Epithelial cell of esophagus (primary cell): ENCODE measurements at regions not wholly inside any gene's neighbourhood (a gene's known extent, or its start where the extent isn't known, plus 50 kb on each side); places are given as distances from the start of the nearest gene placed in this dataset.
"Not testable (repeated sequence)": the region's sequence is repeated elsewhere in the genome, so short reads cannot be mapped to it uniquely, and the experiment has no call there.

ENCODE experiments used
- DNase-seq: peaks from one replicate; pipeline ENCODE4 v3.0.0; 2010; ENCODE audit warnings: low read depth
- H3K4me3 ChIP-seq: 2 replicates; pipeline ENCODE4 v1.5.1; 2011; ENCODE audit warnings: mild to moderate bottlenecking, low read length, control low read depth
- TF ChIP-seq, protein P1 (sequence below): IDR thresholded peaks from 2 replicates; pipeline ENCODE4 v1.5.1; 2011; ENCODE audit warnings: low read depth, mild to moderate bottlenecking, low read length, control low read depth, inconsistent platforms; ENCODE audit not compliant: insufficient read depth; ENCODE audit errors: missing control alignments

DNA sequence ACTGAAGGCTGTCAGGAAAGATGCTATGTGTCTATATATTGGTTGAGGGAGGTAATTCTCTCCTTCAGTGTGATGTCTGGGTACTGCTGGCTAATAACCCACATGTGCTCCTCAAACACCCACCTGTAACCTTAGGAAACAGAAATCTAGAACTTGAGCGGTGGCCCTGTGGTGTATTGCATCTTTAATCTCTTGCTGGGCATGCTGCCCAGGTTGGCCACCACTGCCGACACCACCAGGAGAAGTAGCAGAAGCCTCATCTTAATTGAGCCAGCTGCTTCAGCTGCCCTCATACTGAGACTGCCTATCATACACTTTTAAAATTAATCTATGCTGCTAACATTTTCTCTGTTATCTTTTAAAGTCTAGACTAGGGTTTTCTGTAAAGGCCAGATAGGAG, 103.5 kb upstream of the C5orf63 start:
- TF ChIP-seq, protein P1, sequence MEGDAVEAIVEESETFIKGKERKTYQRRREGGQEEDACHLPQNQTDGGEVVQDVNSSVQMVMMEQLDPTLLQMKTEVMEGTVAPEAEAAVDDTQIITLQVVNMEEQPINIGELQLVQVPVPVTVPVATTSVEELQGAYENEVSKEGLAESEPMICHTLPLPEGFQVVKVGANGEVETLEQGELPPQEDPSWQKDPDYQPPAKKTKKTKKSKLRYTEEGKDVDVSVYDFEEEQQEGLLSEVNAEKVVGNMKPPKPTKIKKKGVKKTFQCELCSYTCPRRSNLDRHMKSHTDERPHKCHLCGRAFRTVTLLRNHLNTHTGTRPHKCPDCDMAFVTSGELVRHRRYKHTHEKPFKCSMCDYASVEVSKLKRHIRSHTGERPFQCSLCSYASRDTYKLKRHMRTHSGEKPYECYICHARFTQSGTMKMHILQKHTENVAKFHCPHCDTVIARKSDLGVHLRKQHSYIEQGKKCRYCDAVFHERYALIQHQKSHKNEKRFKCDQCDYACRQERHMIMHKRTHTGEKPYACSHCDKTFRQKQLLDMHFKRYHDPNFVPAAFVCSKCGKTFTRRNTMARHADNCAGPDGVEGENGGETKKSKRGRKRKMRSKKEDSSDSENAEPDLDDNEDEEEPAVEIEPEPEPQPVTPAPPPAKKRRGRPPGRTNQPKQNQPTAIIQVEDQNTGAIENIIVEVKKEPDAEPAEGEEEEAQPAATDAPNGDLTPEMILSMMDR, result no peak
- no peak for DNase-seq
- H3K4me3 ChIP-seq, result no peak overlapping the region

DNA sequence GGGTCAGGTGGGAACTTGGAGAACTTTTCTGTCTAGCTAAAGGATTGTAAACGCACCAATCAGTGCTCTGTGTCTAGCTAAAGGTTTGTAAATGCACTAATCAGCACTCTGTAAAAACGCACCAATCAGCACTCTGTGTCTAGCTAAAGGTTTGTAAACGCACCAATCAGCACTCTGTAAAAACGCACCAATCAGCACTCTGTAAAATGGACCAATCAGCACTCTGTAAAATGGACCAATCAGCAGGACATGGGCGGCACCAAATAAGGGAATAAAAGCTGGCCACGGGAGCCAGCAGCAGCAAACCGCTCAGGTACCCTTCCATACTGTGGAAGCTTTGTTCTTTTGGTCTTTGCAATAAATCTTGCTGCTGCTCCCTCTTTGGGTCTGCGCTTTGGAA, 108.0 kb upstream of the MEGF10 start:
- not testable (repeated sequence) for H3K4me3 ChIP-seq, DNase-seq

DNA sequence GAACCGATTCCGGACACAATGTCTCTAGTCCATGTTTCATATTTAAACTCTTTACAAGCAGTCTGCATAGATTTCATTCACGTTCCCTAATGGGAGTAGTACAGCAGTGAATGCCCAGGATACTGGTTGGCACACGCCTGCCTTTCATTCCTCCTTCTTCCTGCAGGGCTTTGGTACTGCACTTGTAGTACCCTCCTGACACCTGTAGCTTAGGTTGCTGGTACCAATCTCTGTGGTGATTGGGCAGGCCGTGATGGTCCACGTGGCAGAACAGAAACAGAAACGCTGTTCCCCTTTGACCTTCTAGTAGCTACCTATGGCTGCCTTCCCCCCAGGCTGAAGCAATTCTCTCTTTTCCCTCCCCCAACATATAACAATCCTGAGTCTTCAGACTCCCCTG, 107.3 kb upstream of the MEGF10 start:
- no peak for DNase-seq
- TF ChIP-seq, protein P1, result no peak
- H3K4me3 ChIP-seq, result no peak overlapping the region

DNA sequence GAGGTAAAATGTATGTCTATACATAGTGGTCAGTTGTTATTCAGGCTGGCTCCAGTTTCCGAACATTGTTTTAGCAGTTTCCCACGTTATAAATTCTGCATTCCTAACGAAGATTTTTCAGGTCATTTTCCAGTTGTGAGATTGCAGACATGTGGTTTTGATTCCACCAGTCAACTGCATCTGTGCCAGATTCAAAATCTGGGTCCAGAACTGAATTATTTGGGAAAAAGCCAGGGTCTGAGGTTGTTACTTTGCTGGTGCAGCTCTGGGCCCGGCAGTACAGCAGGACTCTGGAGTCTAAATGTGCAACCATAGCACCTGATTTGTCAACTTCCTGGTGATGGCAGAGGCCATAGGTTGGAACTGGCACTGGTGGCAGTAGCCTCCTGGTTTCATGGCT, 105.7 kb upstream of the MEGF10 start:
- DNase-seq, result no peak
- TF ChIP-seq, protein P1, result no peak
- no peak overlapping the region for H3K4me3 ChIP-seq

DNA sequence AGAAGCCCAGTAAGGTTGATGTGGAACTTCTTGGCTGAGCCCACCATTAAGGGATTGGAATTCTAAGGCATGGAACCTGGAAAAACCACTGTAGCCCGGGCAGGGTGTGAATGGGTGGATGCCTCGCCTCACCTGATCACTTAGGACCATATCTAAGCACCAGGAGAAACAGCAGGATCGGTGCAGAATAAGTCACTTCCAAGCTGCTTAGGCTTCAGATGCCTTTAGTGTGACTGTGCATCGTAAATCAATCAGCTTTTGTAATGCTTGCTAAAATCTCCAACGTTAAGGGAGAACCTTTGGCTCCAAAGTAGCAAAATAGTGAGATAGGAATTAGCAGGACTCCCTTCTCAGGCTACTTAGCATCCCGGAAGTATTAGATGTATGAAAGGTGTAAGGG, 103.9 kb upstream of the MEGF10 start:
- TF ChIP-seq, protein P1, result no peak
- no peak overlapping the region for H3K4me3 ChIP-seq
- DNase-seq, result no peak

DNA sequence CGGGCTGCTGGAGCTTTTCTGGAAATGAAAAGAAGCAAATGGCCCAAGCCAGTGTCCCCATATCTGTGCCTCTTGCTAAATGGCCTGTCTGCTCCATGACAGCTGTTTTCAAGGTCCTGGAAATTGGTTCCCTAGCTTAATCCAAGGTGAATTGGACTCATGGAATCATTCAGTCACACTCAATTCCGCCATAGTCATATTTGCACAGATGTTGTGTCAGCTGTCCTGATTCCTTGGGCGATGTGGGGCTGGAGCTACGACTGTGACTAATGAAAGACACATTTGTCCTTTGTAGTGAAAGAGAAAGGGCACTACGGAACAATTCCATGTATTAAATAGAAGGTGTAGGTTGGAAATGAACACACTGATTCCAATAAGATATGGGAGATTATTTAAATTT, 102.9 kb upstream of the MEGF10 start:
- TF ChIP-seq, protein P1, result no peak
- H3K4me3 ChIP-seq, result no peak overlapping the region
- DNase-seq, result peak; percentile 5

DNA sequence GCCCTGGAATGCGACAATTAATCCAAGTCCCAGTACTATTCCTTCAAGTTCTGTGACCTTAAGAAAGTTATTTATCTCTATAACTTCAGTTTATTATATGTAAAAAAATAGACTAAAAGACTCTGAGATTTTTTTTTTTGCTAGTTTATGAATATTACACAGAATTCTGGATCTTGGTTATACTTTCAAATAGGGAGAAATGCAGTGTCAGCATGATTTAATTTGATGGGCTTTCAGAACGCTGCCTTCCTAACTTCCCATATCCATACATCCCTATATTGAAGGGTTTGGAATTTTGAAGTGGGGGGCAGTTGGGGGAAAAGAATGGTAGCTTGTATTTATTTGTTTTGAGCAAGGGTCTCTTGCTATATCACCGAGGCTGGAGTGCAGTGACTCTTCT, 98.4 kb upstream of the MEGF10 start:
- no peak for DNase-seq
- TF ChIP-seq, protein P1, result no peak
- H3K4me3 ChIP-seq, result no peak overlapping the region
